ENCODE measurements at regions not wholly inside any gene's neighbourhood (a gene's known extent, or its start where the extent isn't known, plus 50 kb on each side); places are given as distances from the start of the nearest gene placed in this dataset.

- TF ChIP-seq CTCF (conservative IDR thresholded peaks at IDR 0.05; ENCODE audit: low read depth in 2 of 2) (no peak), EZH2 (IDR thresholded peaks at IDR 0.05; ENCODE audit: low read depth, unreplicated experiment) (no peak), CREB1 (CRISPR knock-in tag; IDR thresholded peaks at IDR 0.05; ENCODE audit: low read depth) (no peak), POLR2AphosphoS5 (IDR thresholded peaks at IDR 0.05; ENCODE audit: low read depth) (no peak), ETS1 (IDR thresholded peaks at IDR 0.05) (no peak), REST (IDR thresholded peaks at IDR 0.05; ENCODE audit: unreplicated experiment) (no peak), EZH2phosphoT487 (IDR thresholded peaks at IDR 0.05; ENCODE audit: unreplicated experiment) (no peak), JUNB (IDR thresholded peaks at IDR 0.05; ENCODE audit: unreplicated experiment) (no peak), ZNF114 (CRISPR knock-in tag; IDR thresholded peaks at IDR 0.05) (no peak), ZNF331 (CRISPR knock-in tag; IDR thresholded peaks at IDR 0.05; ENCODE audit: low read depth) (no peak)
These were observed 149.9 kb downstream of the CRPPA start for GRCh38 chr7:16271355-16271915.

Data from GM23338 (cell line).